ENCODE measurements at regions not wholly inside any gene's neighbourhood (a gene's known extent, or its start where the extent isn't known, plus 50 kb on each side); places are given as distances from the start of the nearest gene placed in this dataset.
"Not testable (repeated sequence)": the region's sequence is repeated elsewhere in the genome, so short reads cannot be mapped to it uniquely, and the experiment has no call there.

- Histone ChIP-seq H3K9me3 (no peaks in the 10 kb centered on the region), H3K36me3 (no peaks in the 10 kb centered on the region), H3K27ac (no peak overlapping the region), H3K4me1 (no peaks in the 10 kb centered on the region), H3K27me3 (no peaks in the 10 kb centered on the region), H3K4me3 (no peak overlapping the region)
- ATAC-seq (no peak), DNase-seq (no peak), FAIRE-seq (no peak)
- intact Hi-C loops (cut with DNase I): no loop called here
- TF ChIP-seq, protein P1, sequence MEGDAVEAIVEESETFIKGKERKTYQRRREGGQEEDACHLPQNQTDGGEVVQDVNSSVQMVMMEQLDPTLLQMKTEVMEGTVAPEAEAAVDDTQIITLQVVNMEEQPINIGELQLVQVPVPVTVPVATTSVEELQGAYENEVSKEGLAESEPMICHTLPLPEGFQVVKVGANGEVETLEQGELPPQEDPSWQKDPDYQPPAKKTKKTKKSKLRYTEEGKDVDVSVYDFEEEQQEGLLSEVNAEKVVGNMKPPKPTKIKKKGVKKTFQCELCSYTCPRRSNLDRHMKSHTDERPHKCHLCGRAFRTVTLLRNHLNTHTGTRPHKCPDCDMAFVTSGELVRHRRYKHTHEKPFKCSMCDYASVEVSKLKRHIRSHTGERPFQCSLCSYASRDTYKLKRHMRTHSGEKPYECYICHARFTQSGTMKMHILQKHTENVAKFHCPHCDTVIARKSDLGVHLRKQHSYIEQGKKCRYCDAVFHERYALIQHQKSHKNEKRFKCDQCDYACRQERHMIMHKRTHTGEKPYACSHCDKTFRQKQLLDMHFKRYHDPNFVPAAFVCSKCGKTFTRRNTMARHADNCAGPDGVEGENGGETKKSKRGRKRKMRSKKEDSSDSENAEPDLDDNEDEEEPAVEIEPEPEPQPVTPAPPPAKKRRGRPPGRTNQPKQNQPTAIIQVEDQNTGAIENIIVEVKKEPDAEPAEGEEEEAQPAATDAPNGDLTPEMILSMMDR (IDR thresholded peaks at IDR 0.05): no peak
These were observed 435.0 kb upstream of the CBLB start for GRCh38 chr3:106303766-106304165.

DNA sequence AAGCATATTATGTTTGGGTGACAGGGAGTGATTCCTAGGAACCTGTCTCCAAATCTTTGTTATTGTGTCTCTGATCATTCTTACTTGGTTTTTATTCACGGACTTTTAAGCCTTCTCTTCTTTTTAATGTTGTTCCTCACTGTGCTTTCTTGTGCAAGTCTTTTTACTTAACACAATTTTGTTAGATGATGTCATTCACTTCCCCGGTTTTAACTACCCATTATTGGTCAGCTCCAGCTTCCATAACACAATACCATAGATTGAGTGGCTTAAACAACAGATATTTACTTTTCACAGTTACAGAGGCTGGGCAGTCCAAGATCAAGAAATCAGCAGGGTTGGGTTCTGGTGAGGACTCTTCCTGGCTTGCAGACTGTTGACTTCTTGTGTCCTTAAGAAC lies 436.3 kb upstream of the CBLB start:
- FAIRE-seq: no peak
- no peak for DNase-seq
- Histone ChIP-seq H3K4me3 (no peak overlapping the region), H3K27me3 (no peaks in the 10 kb centered on the region), H3K4me1 (no peaks in the 10 kb centered on the region), H3K27ac (no peak overlapping the region), H3K9me3 (no peaks in the 10 kb centered on the region), H3K36me3 (no peaks in the 10 kb centered on the region)
- no peak for ATAC-seq
- intact Hi-C loops (cut with DNase I): no loop called here
- 58 to 71% methylated on average over 2 of the region's 2 CpGs for WGBS, 2 donors
- TF ChIP-seq, protein P1 (IDR thresholded peaks at IDR 0.05): no peak

DNA sequence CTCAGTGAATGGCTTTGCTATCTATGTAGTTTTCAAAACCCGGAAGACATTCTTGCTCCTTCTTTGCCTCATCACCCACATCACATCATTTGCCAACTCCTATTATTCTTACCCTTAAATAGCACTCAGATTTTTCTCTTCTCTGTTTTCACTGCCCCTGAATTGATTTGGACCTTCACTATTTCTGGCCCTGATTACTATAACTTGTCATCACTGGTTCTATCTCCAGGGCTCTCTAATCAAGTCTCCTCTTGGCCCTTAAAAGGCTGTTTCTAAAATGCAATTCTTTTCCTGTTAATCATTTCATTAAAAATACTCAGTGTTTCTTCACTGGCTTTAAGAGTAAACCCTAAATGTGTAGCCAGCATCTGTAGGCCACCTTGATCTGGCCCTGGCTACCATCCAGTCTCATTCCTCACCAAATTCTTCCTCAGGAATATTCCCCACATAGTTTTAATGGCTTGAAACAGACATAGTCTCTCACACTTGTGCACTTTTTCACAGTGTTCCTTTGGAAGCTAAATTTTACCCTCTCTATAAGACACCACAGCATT lies 437.1 kb upstream of the CBLB start:
- no peaks in the 10 kb centered on the region for H3K36me3 ChIP-seq
- H3K4me3 ChIP-seq: no peak overlapping the region
- WGBS, 2 donors: 81 to 87% methylated on average over 1 of the region's 1 CpG
- TF ChIP-seq, protein P1 (IDR thresholded peaks at IDR 0.05): no peak
- H3K27ac ChIP-seq: no peak overlapping the region
- H3K9me3 ChIP-seq: no peaks in the 10 kb centered on the region
- H3K4me1 ChIP-seq: no peaks in the 10 kb centered on the region
- FAIRE-seq (no peak), ATAC-seq (no peak), DNase-seq (no peak)
- H3K27me3 ChIP-seq: no peaks in the 10 kb centered on the region
- intact Hi-C loops (cut with DNase I): no loop called here

DNA sequence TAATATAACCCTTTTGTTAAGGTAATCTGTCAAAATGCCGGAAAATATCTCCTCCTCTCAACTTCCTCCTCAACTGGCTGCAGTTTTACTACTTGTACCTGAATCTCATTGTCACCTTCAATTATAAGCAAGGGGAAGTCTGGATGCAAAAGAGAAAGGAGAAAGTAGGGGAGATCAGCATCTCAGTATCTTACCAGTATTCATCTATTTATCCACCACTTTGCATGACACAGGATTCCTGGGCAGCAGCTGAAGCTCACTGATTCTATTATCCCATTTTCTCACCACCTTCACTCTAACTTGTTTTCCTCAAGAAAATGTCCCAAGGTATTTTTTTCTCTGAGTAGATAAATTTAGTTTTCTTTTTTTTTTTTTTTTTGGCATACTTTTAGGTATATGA lies 440.5 kb upstream of the CBLB start:
- Histone ChIP-seq H3K27me3 (no peaks in the 10 kb centered on the region), H3K9me3 (no peaks in the 10 kb centered on the region), H3K36me3 (no peaks in the 10 kb centered on the region), H3K4me3 (no peak overlapping the region), H3K27ac (no peak overlapping the region), H3K4me1 (no peaks in the 10 kb centered on the region)
- intact Hi-C loops (cut with DNase I): no loop called here
- FAIRE-seq (no peak), DNase-seq (no peak), ATAC-seq (no peak)
- TF ChIP-seq, protein P1 (IDR thresholded peaks at IDR 0.05): no peak
- WGBS, 2 donors: 62 to 63% methylated on average over 1 of the region's 1 CpG

GRCh38 chr3:106309798-106310197 lies 441.0 kb upstream of the CBLB start:
- H3K27ac ChIP-seq; H3K9me3 ChIP-seq; DNase-seq; intact Hi-C loops (cut with DNase I); ATAC-seq; H3K4me1 ChIP-seq; H3K27me3 ChIP-seq; H3K4me3 ChIP-seq; FAIRE-seq; H3K36me3 ChIP-seq: not testable (repeated sequence)
- WGBS, 2 donors: 61 to 71% methylated on average over 4 of the region's 4 CpGs

All from pancreas (tissue), 10 donors.